GM18511 (cell line): ENCODE measurements at regions not wholly inside any gene's neighbourhood (a gene's known extent, or its start where the extent isn't known, plus 50 kb on each side); places are given as distances from the start of the nearest gene placed in this dataset.

Experiments used
- ATAC-seq: cut with Tn5 transposase; IDR thresholded peaks from one replicate; pipeline ENCODE4 v1.9.1; 2021; ENCODE audit warnings: mild to moderate bottlenecking, moderate library complexity; ENCODE audit not compliant: unreplicated experiment

DNA sequence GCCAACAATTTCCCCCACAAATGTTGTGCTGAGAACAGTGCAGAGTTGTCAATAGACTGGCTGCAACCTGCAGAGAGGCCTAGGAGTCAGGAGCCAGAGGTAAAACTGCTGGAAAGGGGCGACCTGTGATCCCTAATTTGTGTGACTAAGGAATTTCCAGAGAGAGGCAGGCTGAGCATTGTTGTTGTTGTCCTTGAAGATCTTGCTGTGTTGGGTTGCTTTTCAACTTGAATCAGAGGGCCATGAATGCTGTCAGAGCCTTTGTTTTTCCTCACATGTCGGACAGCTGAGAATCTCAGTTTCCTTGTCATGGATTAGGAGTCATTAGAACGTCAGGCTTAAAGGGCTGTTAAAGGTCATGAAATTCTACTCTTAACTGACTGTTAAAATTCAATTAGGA is 134.6 kb upstream of the ASTN2 start:
- no peak for ATAC-seq

DNA sequence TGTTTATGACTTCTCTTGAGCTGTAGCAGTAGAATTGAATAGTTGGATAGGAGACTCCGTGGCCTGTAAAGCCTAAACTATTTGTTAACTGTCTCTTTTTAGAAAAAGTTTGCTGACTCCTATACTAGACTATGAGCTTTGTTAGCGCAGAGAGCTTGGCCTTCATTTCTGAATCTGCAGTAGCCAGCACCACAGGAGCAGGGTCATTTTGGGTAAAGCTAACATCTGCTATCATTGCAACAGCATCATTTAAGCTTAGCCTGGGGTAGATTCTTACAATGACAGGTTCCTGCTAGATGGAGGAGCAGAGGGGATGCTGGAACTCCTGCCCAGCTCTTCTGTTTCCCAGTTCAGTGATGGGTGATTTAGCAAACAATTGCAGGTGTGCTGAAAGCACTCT is 133.7 kb upstream of the ASTN2 start:
- ATAC-seq = no peak

- ATAC-seq = no peak
Measured at GRCh38 chr9:117547904-117548303, 133.0 kb upstream of the ASTN2 start.

- ATAC-seq = peak; percentile 60
Measured at GRCh38 chr9:117546894-117547678, 132.2 kb upstream of the ASTN2 start.

- no peak for ATAC-seq
Measured at GRCh38 chr9:117545846-117546245, 131.0 kb upstream of the ASTN2 start.

GRCh38 chr9:117543089-117543488 is 128.2 kb upstream of the ASTN2 start:
- no peak for ATAC-seq

DNA sequence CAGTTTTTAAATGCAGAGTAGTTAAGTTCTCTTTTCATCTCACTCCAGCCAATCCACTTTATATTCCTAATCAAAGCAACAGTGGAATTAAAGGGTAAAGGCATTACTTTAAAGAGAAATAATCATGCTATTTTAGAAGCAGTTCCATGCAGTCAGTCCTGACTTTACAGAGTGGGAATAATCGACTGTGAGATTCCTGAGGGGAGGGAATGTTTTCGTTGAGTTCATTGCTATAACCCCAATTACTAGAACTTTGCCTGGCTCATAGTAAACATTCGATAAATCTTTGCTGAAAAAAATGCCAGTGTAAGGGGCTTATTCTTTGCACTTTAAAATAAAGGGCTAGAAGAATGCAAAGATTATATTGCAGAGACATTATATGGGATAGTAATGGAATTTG is 127.2 kb upstream of the ASTN2 start:
- no peak for ATAC-seq

- no peak for ATAC-seq
Measured at GRCh38 chr9:117541181-117541580, 126.3 kb upstream of the ASTN2 start.

- no peak for ATAC-seq
Measured at GRCh38 chr9:117535973-117536372, 121.1 kb upstream of the ASTN2 start.

GRCh38 chr9:117535434-117535833 is 120.6 kb upstream of the ASTN2 start:
- ATAC-seq = no peak

DNA sequence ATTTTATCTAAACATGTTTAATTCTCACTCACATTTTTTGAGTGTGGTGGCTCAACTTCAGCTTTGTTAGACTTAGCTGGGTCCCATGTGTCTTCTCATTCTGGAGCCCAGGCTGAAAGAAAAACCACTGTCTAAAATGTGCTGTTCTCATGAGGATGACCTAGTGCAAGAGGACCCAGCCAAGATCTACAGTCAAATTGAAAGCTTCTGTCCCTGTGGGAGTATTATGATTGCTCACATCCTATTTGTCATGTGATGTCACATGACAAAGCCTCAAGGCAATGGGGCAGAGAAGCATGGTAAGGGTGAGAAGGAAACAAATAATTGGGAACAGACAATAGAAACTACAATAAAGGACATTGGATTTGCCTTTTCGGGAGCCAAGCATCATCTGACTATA is 113.4 kb upstream of the ASTN2 start:
- peak; percentile 57 for ATAC-seq

DNA sequence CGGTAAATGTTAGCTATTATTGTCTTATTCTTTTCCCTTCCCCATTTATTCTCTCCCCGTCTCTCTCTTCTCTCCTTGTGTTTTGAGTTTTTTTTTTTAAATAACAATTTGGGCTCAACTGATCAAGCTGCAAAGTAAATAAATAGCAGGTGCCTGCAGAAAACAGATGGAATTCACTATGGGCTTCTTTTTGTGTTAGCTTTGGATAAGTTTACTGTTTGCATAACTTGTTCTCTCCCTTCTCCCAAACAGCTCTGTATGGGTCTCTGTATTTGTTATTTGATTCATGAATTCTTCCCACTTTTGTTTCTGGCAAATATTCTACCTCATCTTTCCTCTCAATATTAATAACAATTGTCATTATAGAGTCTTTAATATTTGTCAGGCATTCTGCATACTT is 111.8 kb upstream of the ASTN2 start:
- ATAC-seq = no peak

GRCh38 chr9:117523531-117524153 is 108.8 kb upstream of the ASTN2 start:
- ATAC-seq = no peak

DNA sequence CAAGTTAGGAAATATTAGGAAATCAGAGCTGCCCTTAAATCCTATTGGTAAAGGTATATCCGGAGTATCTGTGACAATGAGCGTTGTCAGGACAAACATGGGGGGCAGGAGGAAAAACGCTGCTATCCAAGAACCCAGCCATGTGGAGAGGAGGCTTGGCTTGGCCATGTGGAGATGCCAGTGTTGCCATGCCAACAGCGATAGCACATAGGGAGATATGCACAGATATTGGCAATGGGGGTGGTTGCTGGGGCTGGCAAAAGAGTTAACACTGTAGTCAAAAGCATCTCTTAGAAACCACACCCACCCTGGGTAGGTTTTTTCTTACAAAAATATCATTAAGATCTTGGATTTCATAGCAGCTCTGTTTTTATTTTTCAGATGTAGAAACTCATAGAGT is 106.4 kb upstream of the ASTN2 start:
- ATAC-seq = no peak

DNA sequence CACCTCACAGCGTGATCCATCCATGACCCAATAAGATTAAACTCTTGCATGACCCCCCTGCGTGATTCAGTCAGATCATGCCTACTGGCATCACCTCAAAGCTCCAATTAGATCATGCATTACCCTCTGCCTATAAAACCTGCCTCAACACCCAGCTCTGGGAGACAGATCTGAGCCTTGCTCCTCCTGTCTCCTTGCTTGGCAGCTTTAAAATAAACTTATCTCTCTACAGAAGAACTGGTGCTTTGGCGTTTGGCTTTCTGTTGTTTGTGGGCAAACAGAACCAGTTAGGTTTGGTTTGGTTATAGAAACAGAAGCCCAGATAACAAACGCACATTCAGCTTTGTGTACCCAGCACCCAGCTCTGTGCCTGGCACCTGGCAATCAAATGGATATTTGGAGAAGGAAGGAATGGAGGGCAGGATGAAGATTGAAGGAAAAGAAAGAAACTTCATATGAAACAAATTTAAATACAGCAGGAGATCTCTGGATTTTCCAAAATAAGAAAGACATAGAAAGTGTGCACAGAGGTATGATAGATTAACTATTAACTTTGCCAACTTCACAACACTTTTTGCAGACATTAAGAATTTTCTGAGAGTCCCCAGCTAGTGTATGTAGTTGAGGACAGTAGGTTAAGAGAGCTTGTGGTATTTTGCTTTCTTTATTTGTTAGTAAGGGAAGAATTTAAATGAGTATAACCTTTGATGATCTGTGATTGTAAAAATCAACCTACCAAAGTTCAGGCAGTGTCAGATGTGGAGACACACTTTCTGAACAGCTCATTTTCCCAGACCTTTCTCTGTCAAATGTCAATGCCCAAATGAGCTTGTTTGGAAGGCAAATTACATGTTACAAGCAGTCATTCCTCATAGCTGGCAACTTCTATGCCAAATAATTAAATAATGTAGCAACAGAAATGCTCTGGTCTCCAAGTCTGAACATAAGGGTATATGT is 102.1 kb upstream of the ASTN2 start:
- ATAC-seq = no peak

- no peak for ATAC-seq
Measured at GRCh38 chr9:117511852-117512481, 97.1 kb upstream of the ASTN2 start.

GRCh38 chr9:117496307-117496706 is 81.5 kb upstream of the ASTN2 start:
- no peak for ATAC-seq

DNA sequence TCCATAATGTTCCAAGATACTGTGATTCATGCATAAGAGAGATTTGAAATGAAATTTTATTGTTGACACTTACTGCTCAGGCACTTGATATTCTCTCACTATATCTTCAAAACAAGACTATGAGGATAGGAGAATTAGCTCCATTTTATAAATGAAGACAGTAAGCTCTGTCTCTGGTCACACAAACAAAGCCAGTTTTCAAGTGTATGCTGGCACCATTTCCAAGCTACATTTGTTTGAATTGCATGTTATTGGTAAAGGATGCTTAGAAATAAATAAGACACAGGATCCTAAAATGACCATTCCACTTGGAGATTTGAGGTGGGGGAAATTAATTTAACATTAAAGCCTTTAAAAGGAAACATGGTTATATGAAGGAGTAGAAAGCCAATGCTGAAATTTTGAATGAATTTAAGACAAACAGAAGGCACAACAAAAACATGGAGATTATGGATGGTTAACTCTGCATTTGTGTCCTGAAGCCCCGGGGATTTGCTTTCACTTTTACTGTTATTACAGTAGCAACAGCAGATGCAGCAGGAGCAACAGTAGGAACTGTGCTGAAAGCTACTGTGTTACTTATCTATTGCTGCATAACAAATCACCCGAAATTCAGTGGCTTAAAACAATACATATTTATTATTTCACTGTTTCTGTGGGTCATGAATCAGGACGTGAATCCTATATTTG is 79.7 kb upstream of the ASTN2 start:
- no peak for ATAC-seq

DNA sequence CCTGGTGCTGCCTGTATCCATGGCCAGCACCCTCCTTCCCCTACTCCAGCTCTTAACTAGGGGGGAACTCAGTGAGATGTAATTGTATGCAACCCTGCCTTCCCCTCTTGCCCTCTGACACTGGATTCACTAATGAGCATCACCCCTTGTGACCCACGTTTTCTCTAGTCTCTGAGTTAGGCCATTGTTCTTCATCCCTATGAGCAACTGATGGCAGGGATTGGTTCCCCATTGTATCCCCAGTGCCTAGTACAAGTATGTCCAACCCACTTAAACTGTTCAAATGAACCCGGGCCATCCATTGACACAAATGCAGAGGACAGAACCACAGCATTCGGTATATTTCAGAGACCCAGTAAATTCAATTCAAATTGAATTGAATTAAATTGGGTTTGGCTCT is 77.6 kb upstream of the ASTN2 start:
- ATAC-seq = no peak

DNA sequence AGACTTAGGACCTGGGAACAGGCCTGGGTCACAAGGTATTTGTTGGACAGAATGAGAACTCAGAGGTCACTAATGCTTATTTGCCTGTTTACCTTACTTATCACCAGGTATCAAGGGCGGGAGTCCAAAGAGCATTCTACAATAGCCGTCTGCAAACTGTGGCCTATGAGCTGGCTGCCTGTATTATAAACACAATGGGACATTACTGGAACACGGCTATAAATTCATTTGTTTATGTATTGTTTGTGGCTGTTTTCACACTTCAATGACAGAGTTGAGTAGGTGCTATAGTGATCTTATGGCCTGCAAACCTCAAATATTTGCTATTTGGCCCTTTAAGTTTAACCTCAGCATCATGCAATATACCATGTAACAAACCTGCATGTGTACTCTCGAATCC is 76.6 kb upstream of the ASTN2 start:
- no peak for ATAC-seq

- ATAC-seq = no peak
Measured at GRCh38 chr9:117490199-117490598, 75.3 kb upstream of the ASTN2 start.
